HS-27A (cell line): ENCODE measurements at regions not wholly inside any gene's neighbourhood (a gene's known extent, or its start where the extent isn't known, plus 50 kb on each side); places are given as distances from the start of the nearest gene placed in this dataset.
"Not testable (repeated sequence)": the region's sequence is repeated elsewhere in the genome, so short reads cannot be mapped to it uniquely, and the experiment has no call there.

Source experiments
- DNase-seq: peaks from one replicate; pipeline ENCODE4 v3.0.0-alpha.2; 2012; ENCODE audit warnings: low read depth, missing footprints

DNA sequence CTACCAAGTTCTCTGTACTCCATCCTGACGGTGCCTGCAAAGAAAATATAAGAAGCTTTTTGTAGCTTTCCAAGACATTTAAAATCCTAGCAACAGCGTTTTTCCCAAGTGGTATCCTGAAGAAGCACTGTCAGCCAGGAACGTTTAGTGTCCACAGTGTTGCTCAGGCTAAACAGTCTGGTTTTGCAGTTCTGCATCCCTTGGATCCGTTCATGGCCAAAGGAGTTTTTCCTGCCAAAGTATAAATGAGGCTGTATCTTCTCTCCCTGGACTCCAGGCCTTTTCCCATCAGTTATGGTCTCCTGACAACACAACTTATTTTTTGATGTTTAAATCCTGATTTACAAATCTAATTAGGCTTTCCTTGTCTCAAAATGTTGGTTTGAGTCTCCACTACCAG lies 925.8 kb downstream of the TLE1 start:
- no peak for DNase-seq

DNA sequence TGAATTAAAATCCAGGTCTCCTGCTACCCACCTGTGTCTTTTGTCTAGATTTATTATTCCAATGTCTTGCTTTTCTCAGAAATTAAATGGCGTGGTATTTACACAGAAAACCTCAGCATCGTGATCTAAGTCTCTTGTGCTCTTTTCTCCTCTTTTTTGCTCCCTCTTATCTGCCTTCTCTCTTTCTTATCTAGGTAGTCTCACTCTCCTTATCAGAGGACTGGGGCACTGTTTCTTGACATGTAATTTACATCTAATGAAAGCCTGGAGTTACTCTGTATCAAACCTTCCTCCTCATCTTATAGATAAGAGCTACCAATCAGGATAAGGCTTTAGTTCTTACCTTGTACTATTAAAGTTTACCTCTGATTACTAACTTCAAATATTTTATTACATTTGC lies 933.8 kb downstream of the TLE1 start:
- DNase-seq: no peak

DNA sequence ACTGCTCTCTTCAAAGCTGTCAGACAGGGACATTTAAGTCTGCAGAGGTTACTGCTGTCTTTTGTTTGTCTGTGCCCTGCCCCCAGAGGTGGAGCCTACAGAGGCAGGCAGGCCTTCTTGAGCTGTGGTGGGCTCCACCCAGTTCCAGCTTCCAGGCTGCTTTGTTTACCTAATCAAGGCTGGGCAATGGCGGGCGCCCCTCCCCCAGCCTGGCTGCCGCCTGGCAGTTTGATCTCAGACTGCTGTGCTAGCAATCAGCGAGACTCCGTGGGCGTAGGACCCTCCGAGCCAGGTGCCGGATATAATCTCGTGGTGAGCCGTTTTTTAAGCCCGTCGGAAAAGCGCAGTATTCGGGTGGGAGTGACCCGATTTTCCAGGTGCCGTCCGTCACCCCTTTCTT lies 942.3 kb downstream of the TLE1 start:
- not testable (repeated sequence) for DNase-seq

DNA sequence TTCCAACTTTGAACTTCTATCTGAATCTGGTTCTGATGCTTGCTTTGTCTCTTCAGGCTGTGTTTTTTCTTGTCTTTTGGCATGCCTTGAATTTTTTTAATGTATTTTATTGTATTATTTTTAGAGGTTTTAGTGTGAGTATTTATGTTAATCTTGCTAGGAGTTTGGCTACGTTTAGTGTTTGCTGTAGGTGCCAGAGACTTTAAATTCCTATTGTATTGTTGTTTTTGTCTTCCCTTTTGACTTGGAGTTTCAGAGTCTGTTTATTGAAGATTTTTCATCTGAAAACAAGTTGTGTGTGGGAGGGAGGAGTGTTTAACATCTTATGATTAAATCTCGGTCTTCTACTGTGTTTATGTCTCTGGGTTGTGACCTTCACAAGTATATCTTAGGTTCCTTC lies 956.8 kb downstream of the TLE1 start:
- DNase-seq: no peak

DNA sequence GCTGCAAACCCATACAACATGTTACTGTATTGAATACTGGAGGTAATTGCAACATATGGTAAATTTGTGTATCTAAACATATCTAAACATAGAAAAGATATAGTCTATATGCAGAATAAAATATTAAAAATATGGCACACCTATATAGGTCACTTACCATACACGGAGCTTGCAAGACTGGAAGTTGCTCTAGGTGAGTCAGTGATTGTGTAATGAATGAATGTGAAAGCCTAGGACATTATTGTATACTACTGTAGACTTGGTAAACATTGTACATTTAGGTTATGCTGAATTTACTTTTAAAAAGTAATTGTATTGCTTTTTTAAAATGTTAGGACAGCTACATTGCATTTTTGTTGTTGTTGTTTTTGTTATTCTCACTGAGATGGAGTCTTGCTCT lies 968.8 kb downstream of the TLE1 start:
- DNase-seq: no peak

DNA sequence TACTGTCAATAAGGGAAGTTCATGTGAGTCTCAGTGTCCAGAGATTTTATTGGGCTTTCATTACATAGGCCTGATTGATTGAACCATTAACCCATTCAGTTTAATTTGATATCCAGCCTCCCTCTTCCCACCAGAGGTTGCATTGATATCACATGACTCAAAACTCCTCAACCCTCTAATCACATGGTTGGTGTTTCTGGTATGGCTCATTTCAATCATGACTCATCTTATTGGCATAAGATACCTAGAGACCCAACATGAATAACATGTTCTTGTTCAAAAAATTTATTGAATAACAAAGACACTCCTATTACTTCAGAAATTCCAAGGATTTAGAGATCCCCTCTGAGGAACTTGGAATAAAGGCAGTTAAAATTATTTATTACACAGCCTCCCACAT lies 982.2 kb downstream of the TLE1 start:
- no peak for DNase-seq

DNA sequence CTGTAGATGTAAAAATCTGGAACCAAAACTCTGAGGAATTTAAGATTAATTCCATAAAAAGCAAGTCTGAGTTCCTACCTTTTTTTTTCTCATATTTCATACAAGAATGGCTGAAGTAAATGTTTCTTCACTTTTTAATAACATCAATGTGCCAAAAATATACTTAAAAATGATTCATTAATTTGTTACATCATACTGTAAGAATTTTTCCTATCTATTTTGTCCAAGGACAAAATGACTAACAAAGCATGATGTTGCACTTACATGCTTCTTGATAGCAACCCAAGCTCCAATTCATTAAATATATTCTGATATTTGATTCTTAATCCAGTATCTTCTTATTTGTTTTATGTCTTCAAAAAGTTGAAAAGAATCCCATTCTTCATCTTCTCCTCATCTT lies 988.3 kb downstream of the TLE1 start:
- no peak for DNase-seq

DNA sequence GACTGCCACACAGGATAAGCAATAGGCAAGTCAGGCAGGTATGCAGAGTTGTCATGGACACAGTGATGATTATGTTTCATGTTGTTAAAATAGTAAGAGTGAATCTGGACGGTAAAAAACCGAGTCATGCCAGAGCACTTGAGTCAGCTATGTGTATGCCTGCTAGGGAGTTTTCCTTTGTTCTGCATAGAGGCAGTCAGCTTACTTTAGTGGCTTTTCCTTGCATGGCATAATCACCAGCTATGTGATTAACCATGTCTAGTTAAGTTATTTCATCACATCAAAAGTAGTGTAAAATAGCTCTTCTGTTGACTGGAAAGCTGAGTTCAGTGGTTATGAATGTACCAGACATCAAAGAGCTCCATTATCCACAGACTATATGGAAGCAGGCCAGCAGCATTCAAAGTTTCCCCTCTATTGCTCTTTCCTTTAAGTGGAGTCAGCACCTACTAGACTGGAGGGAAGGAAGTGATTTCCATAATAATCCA lies 989.8 kb downstream of the TLE1 start:
- DNase-seq: no peak

DNA sequence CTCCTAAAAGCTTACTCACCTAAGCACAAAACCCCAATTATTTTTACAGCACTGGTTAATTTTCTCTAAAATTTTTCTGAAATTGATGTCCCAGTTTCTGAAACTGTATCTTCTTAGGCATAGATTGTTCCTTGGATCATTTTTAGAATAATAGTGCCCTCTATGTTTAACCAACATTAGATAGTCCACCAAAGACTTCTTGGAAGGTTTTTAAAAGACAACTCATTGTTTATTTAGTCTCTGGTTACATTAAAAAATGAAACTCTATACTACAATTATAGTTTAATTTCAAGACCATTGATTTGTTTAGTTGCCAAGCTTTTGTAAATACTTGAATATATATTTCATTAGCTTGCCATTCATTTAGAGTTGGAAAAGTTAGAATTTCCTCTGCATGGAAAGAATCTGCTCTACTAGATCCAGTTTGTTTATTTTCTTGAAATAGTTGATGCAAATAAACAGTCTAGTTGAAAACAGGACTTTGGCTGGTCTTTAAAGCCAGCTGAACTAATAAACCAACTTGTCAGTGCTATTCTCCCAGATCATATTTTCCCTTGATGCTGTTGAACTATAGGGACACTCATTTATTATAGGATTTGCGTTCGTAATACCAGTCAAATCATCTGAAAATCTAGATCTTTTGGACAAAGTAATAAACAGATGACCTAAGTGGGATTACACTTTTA lies 990.5 kb downstream of the TLE1 start:
- no peak for DNase-seq

DNA sequence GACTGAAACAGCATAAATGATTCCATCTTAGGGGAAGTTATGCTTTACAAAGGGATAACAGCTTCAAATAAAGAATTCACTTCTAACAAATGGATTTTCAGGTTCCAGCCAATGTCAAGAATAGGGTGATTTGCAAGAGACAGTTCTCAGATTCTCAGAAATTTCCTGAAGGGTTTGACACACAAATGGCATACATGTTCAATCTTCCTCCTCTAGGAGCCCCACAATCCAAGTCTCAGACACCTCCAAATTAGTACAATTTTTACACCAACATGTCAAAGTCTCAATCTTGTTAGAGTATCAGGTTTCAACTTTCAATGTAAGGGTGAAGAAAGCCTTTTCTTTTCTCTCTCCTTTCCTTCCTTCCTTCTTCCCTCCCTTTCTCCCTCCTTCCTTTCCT lies 996.6 kb downstream of the TLE1 start:
- no peak for DNase-seq

DNA sequence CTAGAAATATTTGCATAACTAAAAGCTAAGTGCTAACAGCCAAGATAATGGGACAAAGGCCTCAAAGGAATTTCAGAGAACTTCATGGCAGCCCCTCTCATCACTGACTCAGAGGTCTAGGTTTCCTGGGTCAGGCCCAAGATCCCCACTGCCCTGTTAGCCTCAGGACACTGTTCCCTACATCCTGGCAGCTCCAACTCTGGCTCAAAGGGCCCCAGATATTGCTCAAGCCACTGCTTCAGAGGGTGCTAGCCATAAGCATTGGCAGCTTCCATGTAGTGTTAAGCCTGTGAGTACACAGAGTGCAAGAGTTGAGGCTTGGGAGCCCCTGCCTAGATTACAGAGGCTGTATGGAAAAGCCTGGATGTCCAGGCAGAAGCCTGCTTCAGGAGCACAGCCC lies 998.1 kb downstream of the TLE1 start:
- no peak for DNase-seq

DNA sequence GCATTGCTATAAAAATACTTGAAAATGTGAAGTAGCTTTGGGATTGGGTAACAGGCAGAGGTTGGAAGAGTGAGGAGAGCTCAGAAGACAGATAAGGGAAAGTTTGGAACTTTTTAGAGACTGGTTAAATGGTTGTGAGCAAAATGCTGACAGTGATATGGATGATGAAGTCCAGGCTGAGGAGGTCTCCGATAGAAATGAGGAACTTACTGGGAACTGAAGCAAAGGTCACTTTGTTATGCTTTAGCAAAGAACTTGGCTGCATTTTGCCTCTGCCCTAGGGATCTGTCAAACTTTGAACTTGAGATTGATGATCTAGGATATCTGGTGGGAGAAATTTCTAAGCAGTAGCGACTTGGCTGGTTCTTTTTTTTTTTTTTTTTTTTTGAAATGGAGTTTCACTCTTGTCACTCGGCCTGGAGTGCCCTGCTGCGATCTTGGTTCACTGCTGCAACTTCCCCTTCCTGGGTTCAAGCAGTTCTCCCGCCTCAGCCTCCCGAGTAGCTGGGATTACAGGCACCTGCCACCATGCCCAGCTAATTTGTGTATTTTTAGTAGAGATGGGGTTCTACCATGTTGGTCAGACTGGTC lies 998.9 kb downstream of the TLE1 start:
- no peak for DNase-seq

DNA sequence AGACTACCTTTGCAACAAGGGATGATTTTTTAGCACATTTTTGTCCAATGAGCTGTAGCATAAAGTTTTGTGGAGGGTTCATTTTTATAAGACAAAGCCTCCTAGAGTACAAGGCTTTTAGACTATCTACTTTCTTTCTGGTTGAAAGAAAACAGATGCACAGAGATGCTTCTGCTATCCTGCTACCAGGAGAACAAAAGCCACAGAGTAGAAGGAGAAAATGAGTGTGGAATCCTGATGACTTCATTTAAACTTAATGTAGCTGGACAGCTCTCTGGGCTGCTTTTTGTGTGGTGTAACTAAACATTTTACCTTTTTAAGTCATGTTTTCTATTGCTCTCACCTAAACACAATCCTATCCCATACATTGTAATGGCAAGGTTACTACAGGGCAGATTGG lies 1009.4 kb downstream of the TLE1 start:
- DNase-seq: no peak

DNA sequence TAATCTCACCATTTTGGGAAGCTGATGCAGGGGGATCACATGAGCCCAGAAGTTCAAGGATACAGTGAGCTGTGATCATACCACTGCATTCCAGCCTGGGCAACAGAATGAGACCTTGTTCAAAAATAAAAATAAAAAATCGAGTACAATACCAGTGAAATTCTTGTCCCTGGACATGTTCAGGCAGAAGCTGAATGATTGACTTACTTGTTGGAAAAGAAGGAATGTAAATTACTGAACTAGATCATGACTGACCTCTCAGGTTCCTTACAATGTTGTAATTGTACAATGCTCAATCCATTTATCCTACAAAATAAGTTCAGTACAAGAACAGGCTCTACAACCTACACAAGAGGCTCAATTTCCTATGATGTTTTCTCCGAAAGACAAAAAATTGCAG lies 1010.4 kb downstream of the TLE1 start:
- DNase-seq: no peak

DNA sequence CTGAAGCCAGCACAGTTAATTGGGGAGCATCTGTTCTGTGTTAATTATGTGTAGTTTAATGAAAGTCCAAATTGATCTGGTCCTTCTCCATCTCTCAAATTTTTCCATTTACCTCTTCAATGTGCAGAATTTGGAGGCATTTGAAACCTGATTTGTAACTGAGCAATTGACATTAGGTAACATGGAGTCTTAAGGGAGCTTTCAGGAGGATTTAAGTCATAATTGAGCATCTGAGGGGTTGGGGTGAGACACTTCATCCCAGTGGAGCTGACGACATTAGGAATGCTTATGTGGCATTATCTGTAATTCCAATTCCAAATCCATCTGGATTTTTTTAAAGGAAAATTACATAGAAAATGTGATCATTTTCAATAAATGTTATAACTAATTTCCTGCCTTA lies 1015.9 kb downstream of the TLE1 start:
- DNase-seq: no peak

DNA sequence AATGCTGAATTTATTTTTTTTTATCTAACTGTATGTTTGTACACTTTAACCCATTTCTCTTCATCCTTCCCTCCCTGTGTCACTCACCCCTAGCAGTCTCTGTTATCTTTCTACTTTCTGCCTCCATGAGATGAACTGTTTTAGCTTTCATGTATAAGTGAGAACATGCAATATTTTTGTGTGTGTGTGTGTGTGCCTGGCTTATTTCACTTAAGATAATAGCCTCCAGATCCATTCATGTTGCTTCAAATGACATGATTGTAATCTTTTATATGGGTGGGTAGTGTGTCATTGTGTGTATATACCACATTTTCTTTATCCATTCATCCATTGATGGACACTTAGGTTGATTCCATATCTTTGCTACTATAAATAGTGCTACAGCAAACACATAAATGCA lies 1023.9 kb downstream of the TLE1 start:
- no peak for DNase-seq

DNA sequence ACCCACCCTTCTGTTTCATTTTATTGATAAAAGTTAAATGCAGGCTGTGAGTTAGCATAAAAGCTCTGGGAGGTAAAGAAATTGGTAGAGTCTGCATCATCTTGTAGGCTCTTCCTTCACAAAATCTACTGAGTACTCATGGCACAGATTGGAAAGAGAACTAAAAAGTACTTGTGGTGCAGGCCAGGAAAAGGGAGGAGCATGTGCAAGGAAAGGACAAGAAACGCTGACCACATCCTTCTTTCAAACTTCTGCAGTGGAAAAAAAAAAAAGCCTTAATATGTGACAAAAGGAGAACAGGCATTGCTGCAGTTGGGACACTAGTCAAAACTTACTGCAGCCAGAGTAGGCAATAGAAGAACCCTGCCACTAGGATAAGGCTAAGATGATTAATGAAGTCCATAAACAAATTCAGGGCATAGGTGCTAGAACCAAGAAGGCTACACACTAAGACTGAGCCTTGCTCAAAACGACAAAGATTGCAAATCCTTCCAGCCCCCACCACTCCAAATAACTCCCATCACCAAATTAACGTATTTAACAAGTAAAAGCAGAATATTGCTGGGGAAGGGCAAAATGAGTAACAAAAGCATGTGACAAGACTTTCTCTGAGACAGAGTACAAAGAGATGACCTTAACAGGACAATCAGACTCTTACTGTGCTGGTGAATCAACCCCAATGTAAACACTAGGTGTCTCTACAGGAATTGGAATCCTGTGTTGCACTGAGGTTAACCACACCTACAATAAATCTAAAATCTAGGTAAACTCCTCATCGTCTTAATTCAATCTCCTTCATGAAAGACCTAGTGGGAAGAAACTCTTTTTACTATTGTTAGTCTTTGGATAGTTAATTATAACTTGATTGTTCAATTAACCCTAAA lies 1024.8 kb downstream of the TLE1 start:
- no peak for DNase-seq

DNA sequence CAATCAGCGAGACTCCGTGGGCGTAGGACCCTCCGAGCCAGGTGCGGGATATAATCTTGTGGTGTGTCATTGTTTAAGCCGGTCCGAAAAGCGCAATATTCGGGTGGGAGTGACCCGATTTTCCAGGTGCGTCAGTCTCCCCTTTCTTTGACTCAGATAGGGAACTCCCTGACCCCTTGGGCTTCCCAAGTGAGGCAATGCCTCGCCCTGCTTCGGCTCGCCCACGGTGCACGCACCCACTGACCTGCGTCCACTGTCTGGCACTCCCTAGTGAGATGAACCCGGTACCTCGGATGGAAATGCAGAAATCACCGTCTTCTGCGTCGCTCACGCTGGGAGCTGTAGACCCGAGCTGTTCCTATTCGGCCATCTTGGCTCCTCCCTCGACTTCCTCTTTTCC lies 1029.6 kb downstream of the TLE1 start:
- not testable (repeated sequence) for DNase-seq

DNA sequence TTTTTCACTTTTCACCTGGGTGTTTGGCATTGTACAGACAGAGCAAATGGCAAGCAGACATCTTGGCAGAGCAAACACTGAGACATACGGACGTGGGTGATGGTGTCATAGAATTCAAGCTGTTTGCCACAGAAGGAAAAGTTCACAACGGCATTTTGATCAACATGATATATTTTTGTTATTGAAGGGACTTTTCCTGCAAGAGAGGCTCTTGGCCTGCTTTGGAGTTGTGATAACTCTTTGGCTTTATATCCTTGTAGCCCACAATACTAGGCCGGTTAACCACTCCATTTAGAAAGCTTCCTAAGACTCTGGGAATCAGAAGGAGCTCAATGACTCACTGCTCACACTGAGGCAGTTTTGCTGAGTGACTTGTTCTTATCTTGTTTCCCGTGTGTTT lies 1038.3 kb downstream of the TLE1 start:
- no peak for DNase-seq

DNA sequence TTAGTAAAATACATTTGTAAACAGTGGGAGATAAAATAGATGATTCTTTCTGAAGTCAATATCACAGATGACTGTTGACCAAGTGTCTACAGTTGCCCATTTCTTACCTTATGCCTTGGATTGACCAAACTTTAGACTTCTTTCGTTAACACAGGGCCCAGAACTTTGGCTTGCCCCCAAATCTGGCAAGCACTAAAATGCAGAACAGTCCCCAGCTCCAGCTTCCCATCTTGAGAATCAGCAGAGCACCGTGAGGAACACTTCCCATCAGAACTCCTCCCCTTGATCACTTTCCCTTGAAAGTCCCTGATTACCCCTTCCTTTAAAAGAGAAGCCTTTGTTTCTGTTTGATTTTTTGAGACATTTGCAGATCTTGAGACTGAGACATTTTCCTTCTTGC lies 1039.9 kb downstream of the TLE1 start:
- no peak for DNase-seq

DNA sequence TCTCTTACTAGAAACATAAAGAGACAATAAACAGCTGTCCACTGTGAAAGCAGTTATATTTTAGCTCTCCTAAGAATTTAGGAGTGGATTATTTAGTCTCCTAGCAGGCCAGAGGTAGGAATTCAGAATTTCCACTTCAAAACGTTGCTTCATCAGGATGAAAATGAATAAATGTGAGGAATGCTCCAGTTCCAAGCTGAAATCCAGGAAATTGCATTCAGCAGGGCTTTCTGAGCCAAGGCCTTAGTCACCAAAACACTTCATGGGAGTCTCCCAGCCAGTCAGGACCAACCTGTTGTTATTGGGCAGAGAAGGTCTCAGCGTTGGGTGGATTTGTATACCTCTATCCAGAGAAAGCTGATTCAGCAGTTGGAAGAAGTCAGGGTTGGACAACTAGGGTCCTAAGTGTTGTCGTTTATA lies 1040.3 kb downstream of the TLE1 start:
- DNase-seq: peak; percentile 34

DNA sequence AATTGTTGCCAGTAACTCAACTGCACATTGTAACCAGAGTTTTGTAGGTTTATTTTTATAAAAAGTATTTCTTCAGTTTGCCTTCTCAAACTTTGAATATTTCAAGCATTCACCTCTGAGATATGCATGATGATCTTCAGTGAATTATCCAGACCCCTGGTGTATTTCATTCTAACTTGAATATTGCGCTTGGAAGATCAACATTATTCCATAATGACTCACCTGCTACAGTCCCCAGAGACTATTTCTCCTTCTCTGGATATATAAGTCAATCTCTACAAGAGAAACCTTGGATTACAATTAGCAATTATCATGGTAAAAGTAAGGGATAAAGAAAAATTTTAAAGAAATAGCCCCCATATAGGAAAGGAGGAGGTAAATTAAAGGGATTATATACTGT lies 1041.0 kb downstream of the TLE1 start:
- DNase-seq: peak; percentile 46

DNA sequence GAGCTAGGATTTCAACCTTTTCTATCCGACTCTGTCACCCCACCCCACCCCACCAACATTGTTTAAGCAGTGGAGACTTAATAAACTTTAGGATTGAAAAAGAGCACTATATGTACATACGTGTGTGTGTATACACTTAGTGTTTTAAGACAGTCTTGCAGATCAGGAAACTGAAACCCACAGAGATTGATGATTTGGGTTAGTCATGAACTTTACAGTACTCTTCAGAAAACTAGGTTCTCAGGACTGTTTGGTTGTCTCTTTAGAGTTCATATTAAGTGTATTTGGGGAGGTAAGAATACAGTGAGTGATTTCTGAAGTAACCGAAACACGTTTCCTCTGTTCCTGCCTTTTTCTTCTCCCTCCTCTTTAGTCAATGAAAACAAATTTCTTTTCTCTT lies 1043.1 kb downstream of the TLE1 start:
- DNase-seq: no peak
